Mucosa of rectum (tissue), 2 donors: ENCODE measurements at regions not wholly inside any gene's neighbourhood (a gene's known extent, or its start where the extent isn't known, plus 50 kb on each side); places are given as distances from the start of the nearest gene placed in this dataset.
A peak's percentile ranks its signal among the peaks of the same experiment; 100 is the strongest.

ENCODE experiments used
- H3K27ac ChIP-seq, 2 donors: one replicate each; pipeline ENCODE4 v1.7.0; 2013; ENCODE audit warnings: inconsistent platforms in 2 of 2, low read depth in 2 of 2, low read length in 2 of 2
- H3K27me3 ChIP-seq, 2 donors: one replicate each; pipeline ENCODE4 v1.7.0; 2013; ENCODE audit warnings: low read length in 2 of 2; ENCODE audit not compliant: control insufficient read depth in 2 of 2, insufficient read depth in 2 of 2
- H3K36me3 ChIP-seq, 2 donors: one replicate each; pipeline ENCODE4 v1.7.0; 2013; ENCODE audit warnings: low read length in 2 of 2; ENCODE audit not compliant: control insufficient read depth in 2 of 2, insufficient read depth in 2 of 2
- H3K4me1 ChIP-seq, 2 donors: one replicate each; pipeline ENCODE4 v1.7.0; 2013; ENCODE audit warnings: low read length in 2 of 2, mild to moderate bottlenecking in 1 of 2; ENCODE audit not compliant: control insufficient read depth in 2 of 2, insufficient read depth in 2 of 2
- H3K4me3 ChIP-seq, 2 donors: one replicate each; pipeline ENCODE4 v1.7.0; 2013; ENCODE audit warnings: low read length in 2 of 2
- H3K9ac ChIP-seq, 2 donors: one replicate each; pipeline ENCODE4 v1.7.0; 2013; ENCODE audit warnings: low read length in 2 of 2, low read depth in 1 of 2, mild to moderate bottlenecking in 1 of 2
- H3K9me3 ChIP-seq, 2 donors: one replicate each; pipeline ENCODE4 v1.7.0; 2013; ENCODE audit warnings: low read length in 2 of 2; ENCODE audit not compliant: control insufficient read depth in 2 of 2
- donor health status: healthy.
- donor health status: Normal muscosa, but diverticular disease.

GRCh38 chr11:134505125-134505524 lies 93.1 kb upstream of the B3GAT1 start:
- Histone ChIP-seq H3K27ac (no peak overlapping the region), H3K9ac (no peak overlapping the region), H3K4me3 (no peak overlapping the region), H3K36me3 (no peaks in the 10 kb centered on the region), H3K27me3 (no peaks in the 10 kb centered on the region), H3K4me1 (no peaks in the 10 kb centered on the region), H3K9me3 (no peaks in the 10 kb centered on the region)

GRCh38 chr11:134504146-134504905 lies 92.3 kb upstream of the B3GAT1 start:
- Histone ChIP-seq H3K4me1 (no peaks in the 10 kb centered on the region), H3K9ac (no peak overlapping the region), H3K4me3 (no peak overlapping the region), H3K9me3 (no peaks in the 10 kb centered on the region), H3K36me3 (no peaks in the 10 kb centered on the region), H3K27ac (no peak overlapping the region), H3K27me3 (no peaks in the 10 kb centered on the region)

DNA sequence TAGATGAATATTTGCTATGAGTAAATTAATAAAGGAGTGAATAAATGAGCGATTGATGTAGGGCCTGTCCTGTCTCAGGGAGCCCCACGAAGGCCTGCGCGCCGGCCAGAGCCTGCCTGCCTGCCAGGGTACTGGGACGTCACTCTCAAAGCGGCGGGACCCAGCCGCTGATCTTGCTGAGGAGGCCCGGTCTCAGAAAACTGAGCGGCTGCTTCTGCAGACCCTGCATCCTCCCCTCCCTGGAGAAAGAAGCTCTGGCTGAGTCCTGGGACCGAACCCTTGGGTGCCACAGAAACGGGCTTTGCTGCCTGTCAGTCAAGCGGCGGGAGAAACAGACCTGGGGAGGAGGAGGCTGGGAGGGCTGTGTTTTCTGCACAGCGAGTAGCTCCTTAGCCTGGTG lies 91.6 kb upstream of the B3GAT1 start:
- Histone ChIP-seq H3K4me3 (no peak overlapping the region), H3K9me3 (no peaks in the 10 kb centered on the region), H3K9ac (no peak overlapping the region), H3K36me3 (peaks cover 0 to 3% of the 10 kb centered on the region in 2 donors), H3K4me1 (peaks cover 0 to 2% of the 10 kb centered on the region in 2 donors), H3K27me3 (no peaks in the 10 kb centered on the region), H3K27ac (no peak overlapping the region)

- H3K4me1 ChIP-seq: peaks cover 3 to 5% of the 10 kb centered on the region in 2 donors
- no peak overlapping the region for H3K27ac ChIP-seq
- H3K36me3 ChIP-seq: peaks cover 0 to 3% of the 10 kb centered on the region in 2 donors
- H3K27me3 ChIP-seq: no peaks in the 10 kb centered on the region
- H3K9ac ChIP-seq: no peak overlapping the region
- no peak overlapping the region for H3K4me3 ChIP-seq
- H3K9me3 ChIP-seq: no peaks in the 10 kb centered on the region
Measured at GRCh38 chr11:134503100-134503499, 91.1 kb upstream of the B3GAT1 start.

DNA sequence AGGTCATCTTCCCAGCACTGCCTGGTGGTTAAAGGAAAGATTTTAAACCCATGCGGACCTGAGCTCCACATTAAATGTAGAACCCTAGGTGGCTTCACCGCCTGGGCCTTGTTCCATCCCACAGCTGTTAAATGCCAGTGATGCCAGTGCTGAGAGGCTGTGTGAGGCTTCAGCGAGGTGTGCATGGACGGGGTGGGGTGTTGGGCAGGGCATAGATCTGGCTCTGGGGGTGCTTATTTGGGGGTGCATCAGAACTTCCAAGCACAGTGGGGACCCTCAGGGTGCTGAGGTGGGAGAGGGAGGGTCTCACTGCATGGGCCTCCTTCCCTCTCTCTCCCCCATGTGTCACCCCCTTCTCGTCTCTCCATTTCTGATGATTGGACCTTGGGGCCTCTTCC lies 90.1 kb upstream of the B3GAT1 start:
- Histone ChIP-seq H3K36me3 (peaks cover 0 to 3% of the 10 kb centered on the region in 2 donors), H3K27me3 (no peaks in the 10 kb centered on the region), H3K27ac (no peak overlapping the region), H3K4me3 (no peak overlapping the region), H3K9me3 (no peaks in the 10 kb centered on the region), H3K4me1 (peaks cover 7 to 10% of the 10 kb centered on the region in 2 donors), H3K9ac (no peak overlapping the region)

- no peak overlapping the region for H3K9ac ChIP-seq
- peaks cover 7 to 10% of the 10 kb centered on the region in 2 donors for H3K4me1 ChIP-seq
- no peak overlapping the region for H3K27ac ChIP-seq
- H3K27me3 ChIP-seq: no peaks in the 10 kb centered on the region
- H3K4me3 ChIP-seq: no peak overlapping the region
- H3K9me3 ChIP-seq: no peaks in the 10 kb centered on the region
- peaks cover 0 to 3% of the 10 kb centered on the region in 2 donors for H3K36me3 ChIP-seq
Measured at GRCh38 chr11:134501406-134502152, 89.5 kb upstream of the B3GAT1 start.

- H3K27me3 ChIP-seq: no peaks in the 10 kb centered on the region
Measured at GRCh38 chr11:134500621-134501020, 88.6 kb upstream of the B3GAT1 start.

GRCh38 chr11:134499990-134500389 lies 87.9 kb upstream of the B3GAT1 start:
- Histone ChIP-seq H3K36me3 (peaks cover 0 to 3% of the 10 kb centered on the region in 2 donors), H3K27ac (no peak overlapping the region), H3K4me3 (no peak overlapping the region), H3K9ac (no peak overlapping the region), H3K4me1 (peaks cover 7 to 10% of the 10 kb centered on the region in 2 donors), H3K27me3 (no peaks in the 10 kb centered on the region), H3K9me3 (no peaks in the 10 kb centered on the region)

More at GRCh38 chr11:134500621-134501020, 88.6 kb upstream of the B3GAT1 start:
- no peak overlapping the region for H3K9ac ChIP-seq
- H3K9me3 ChIP-seq: no peaks in the 10 kb centered on the region
- H3K4me1 ChIP-seq: peaks cover 7 to 10% of the 10 kb centered on the region in 2 donors
- peaks cover 0 to 3% of the 10 kb centered on the region in 2 donors for H3K36me3 ChIP-seq
- no peak overlapping the region for H3K4me3 ChIP-seq
- H3K27ac ChIP-seq: no peak overlapping the region

- peaks cover 7 to 10% of the 10 kb centered on the region in 2 donors for H3K4me1 ChIP-seq
- peak overlapping the region in 1 of 2 donors; percentile 7 for H3K9ac ChIP-seq
- peak overlapping the region in 1 of 2 donors; percentile 5 for H3K4me3 ChIP-seq
- H3K36me3 ChIP-seq: peaks cover 0 to 3% of the 10 kb centered on the region in 2 donors
- H3K27ac ChIP-seq: peak overlapping the region; percentile 75 to 80
- no peaks in the 10 kb centered on the region for H3K9me3 ChIP-seq
- H3K27me3 ChIP-seq: no peaks in the 10 kb centered on the region
Measured at GRCh38 chr11:134498326-134499139, 86.5 kb upstream of the B3GAT1 start.
